ENCODE measurements at regions not wholly inside any gene's neighbourhood (a gene's known extent, or its start where the extent isn't known, plus 50 kb on each side); places are given as distances from the start of the nearest gene placed in this dataset.

DNA sequence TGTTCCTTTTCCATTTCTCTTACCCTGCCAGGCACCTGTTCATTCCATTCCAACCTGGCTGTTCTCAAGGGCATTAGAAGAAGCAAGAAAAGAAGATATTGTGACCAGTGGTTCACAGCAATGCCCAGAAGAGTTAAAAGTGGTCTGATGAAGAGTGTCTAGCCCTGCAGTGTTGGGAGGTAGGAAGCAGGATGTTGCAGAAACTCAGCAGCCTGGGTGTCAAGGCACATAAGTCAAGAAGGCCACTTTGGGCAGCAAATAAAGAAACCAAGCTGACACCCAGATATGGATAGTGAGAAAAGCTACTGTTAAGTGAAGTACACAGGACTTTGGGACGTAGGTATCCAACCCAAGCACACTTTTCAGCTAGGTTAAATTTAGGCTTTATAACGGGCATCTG is 199.9 kb upstream of the SATB1 start:
- TF ChIP-seq, protein P1, sequence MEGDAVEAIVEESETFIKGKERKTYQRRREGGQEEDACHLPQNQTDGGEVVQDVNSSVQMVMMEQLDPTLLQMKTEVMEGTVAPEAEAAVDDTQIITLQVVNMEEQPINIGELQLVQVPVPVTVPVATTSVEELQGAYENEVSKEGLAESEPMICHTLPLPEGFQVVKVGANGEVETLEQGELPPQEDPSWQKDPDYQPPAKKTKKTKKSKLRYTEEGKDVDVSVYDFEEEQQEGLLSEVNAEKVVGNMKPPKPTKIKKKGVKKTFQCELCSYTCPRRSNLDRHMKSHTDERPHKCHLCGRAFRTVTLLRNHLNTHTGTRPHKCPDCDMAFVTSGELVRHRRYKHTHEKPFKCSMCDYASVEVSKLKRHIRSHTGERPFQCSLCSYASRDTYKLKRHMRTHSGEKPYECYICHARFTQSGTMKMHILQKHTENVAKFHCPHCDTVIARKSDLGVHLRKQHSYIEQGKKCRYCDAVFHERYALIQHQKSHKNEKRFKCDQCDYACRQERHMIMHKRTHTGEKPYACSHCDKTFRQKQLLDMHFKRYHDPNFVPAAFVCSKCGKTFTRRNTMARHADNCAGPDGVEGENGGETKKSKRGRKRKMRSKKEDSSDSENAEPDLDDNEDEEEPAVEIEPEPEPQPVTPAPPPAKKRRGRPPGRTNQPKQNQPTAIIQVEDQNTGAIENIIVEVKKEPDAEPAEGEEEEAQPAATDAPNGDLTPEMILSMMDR (IDR thresholded peaks at IDR 0.05; ENCODE audit: low read length) = no peak
- TF ChIP-seq EZH2 (IDR thresholded peaks at IDR 0.05; ENCODE audit: borderline replicate concordance, low read length) = no peak
